A549 (cell line): ENCODE measurements at regions not wholly inside any gene's neighbourhood (a gene's known extent, or its start where the extent isn't known, plus 50 kb on each side); places are given as distances from the start of the nearest gene placed in this dataset.

ENCODE experiments used
- ATAC-seq, 2 experiments: fragments of 200-7000 bp in 1 of 2; fragments of >200 bp in 1 of 2; cut with Nextera tagmentation in 1 of 2; cut with Tn5 transposase in 1 of 2; 3 replicates each; pipeline versions ENCODE4 v1.8.0 to v1.9.1; 2018 to 2020; ENCODE audit warnings: mild to moderate bottlenecking in 1 of 2, moderate library complexity in 1 of 2
- CTCF ChIA-PET: fragments of 300-600 bp; sonication (Branson Sonifier 250); formaldehyde crosslinking; extraction: SDS; loops from one replicate; lab custom pipeline; 2021; ENCODE audit warnings: antibody characterized with exemption, inconsistent platforms; lab: Yijun Ruan, JAX
- POLR2A ChIA-PET: fragments of 350-600 bp; formaldehyde crosslinking; extraction: SDS; loops from one replicate; lab custom pipeline; 2021; ENCODE audit warnings: antibody characterized with exemption, inconsistent platforms; lab: Yijun Ruan, JAX
- DNase-seq, 2 experiments: peaks; one replicate each; pipeline versions ENCODE4 v3.0.0 to v3.0.0-alpha.2; 2011 to 2016; ENCODE audit warnings: low read depth in 1 of 2, low spot score in 1 of 2
- FAIRE-seq: peaks from 2 replicates; lab custom pipeline; 2011; peaks lifted over from hg19 to GRCh38; lab: Jason Lieb, UNC
- H3K27ac ChIP-seq, 2 experiments: fragments of >200 bp; sonication (Bioruptor Twin); formaldehyde crosslinking; 3 replicates each; pipeline ENCODE4 v1.5.1; 2016 to 2017
- H3K4me1 ChIP-seq: fragments of >200 bp; sonication (Bioruptor Twin); formaldehyde crosslinking; 3 replicates; pipeline ENCODE4 v1.6.1; 2016
- H3K4me2 ChIP-seq: fragments of >200 bp; sonication (Bioruptor Twin); formaldehyde crosslinking; 3 replicates; pipeline ENCODE4 v1.6.1; 2016
- H3K4me3 ChIP-seq: fragments of >200 bp; sonication (Bioruptor Twin); formaldehyde crosslinking; 3 replicates; pipeline ENCODE4 v1.5.1; 2016
- H3K9me3 ChIP-seq: fragments of >200 bp; sonication (Bioruptor Twin); formaldehyde crosslinking; 3 replicates; pipeline ENCODE4 v1.6.1; 2016
- BHLHE40 ChIP-seq: IDR thresholded peaks from 2 replicates; pipeline ENCODE4 v1.6.1; 2012; ENCODE audit warnings: low read depth, low read length, inconsistent platforms
- CBX2 ChIP-seq: fragments of 200-600 bp; sonication (generic); IDR thresholded peaks from 2 replicates; pipeline ENCODE4 v1.6.1; 2016; ENCODE audit warnings: low read depth, mild to moderate bottlenecking, borderline replicate concordance
- CHD2 ChIP-seq: fragments of 150-350 bp; IDR thresholded peaks from 2 replicates; pipeline ENCODE4 v1.6.1; 2014; ENCODE audit warnings: low read length; ENCODE audit not compliant: partially characterized antibody
- EHMT2 ChIP-seq: fragments of 200-600 bp; sonication (generic); IDR thresholded peaks from 2 replicates; pipeline ENCODE4 v1.6.1; 2016; ENCODE audit warnings: antibody characterized with exemption, low read depth, mild to moderate bottlenecking, moderate library complexity
- EP300 ChIP-seq, 2 experiments: fragments of >200 bp; sonication (Bioruptor Twin); formaldehyde crosslinking; IDR thresholded peaks; 2 replicates in 1 of 2; 3 replicates in 1 of 2; pipeline ENCODE4 v1.6.1; 2016 to 2017
- HEYL ChIP-seq: fragments of 250-450 bp; sonication (Bioruptor Pico); IDR thresholded peaks from 2 replicates; pipeline ENCODE4 v1.8.0; 2021; ENCODE audit warnings: mild to moderate bottlenecking, moderate library complexity
- HOXA7 ChIP-seq: fragments of 250-450 bp; sonication (Bioruptor Pico); IDR thresholded peaks from 2 replicates; pipeline ENCODE4 v1.5.0; 2020; ENCODE audit warnings: mild to moderate bottlenecking, moderate library complexity
- JUN ChIP-seq, 2 experiments: fragments of >200 bp; sonication (Bioruptor Twin); formaldehyde crosslinking; IDR thresholded peaks; 2 replicates in 1 of 2; 3 replicates in 1 of 2; pipeline ENCODE4 v1.6.1; 2016 to 2017
- KDM1A ChIP-seq: fragments of 200-600 bp; sonication (generic); IDR thresholded peaks from 2 replicates; pipeline ENCODE4 v1.6.1; 2016; ENCODE audit warnings: low read depth, mild to moderate bottlenecking
- MAFK ChIP-seq: fragments of 450-650 bp; IDR thresholded peaks from 2 replicates; pipeline ENCODE4 v1.6.1; 2014; ENCODE audit not compliant: partially characterized antibody
- NFE2L2 ChIP-seq: fragments of 150-350 bp; conservative IDR thresholded peaks from 2 replicates; pipeline ENCODE4 v1.6.1; 2014; ENCODE audit warnings: low read length
- NPAS2 ChIP-seq: fragments of 250-450 bp; sonication (Bioruptor Pico); IDR thresholded peaks from 2 replicates; pipeline ENCODE4 v1.8.0; 2022; ENCODE audit warnings: mild to moderate bottlenecking, moderate library complexity, borderline replicate concordance
- NR3C1 ChIP-seq: fragments of >200 bp; sonication (Bioruptor Twin); formaldehyde crosslinking; IDR thresholded peaks from 3 replicates; pipeline ENCODE4 v1.6.1; 2017
- PBX3 ChIP-seq: IDR thresholded peaks from 2 replicates; pipeline ENCODE4 v1.6.1; 2012
- PHF8 ChIP-seq: fragments of 200-600 bp; sonication (generic); IDR thresholded peaks from 2 replicates; pipeline ENCODE4 v1.6.1; 2016; ENCODE audit warnings: low read depth, mild to moderate bottlenecking, antibody characterized with exemption, moderate library complexity, borderline replicate concordance
- POLR2AphosphoS2 ChIP-seq: conservative IDR thresholded peaks from 2 replicates; pipeline ENCODE4 v1.6.1; 2012; ENCODE audit warnings: low read length, improper control_type of control experiment, inconsistent platforms
- RCOR1 ChIP-seq: fragments of 150-350 bp; IDR thresholded peaks from 2 replicates; pipeline ENCODE4 v1.6.1; 2014; ENCODE audit warnings: antibody characterized with exemption, low read length, low read depth
- REST ChIP-seq: fragments of 200-600 bp; sonication (generic); IDR thresholded peaks from 2 replicates; pipeline ENCODE4 v1.6.1; 2016; ENCODE audit warnings: antibody characterized with exemption, mild to moderate bottlenecking, moderate library complexity
- RFX5 ChIP-seq: fragments of 450-650 bp; IDR thresholded peaks from 2 replicates; pipeline ENCODE4 v1.7.1; 2014; ENCODE audit warnings: antibody characterized with exemption, mild to moderate bottlenecking, moderate library complexity
- ZC3H11A ChIP-seq: fragments of 450-650 bp; IDR thresholded peaks from 2 replicates; pipeline ENCODE4 v1.6.1; 2014; ENCODE audit warnings: antibody characterized with exemption, mild to moderate bottlenecking
- ZFP36 ChIP-seq: fragments of 450-650 bp; IDR thresholded peaks from 2 replicates; pipeline ENCODE4 v1.6.1; 2014; ENCODE audit warnings: borderline replicate concordance; ENCODE audit not compliant: partially characterized antibody
- WGBS: methylation state at CpG from one replicate; pipeline ENCODE4 v1.1.6; 2017; ENCODE audit errors: missing lambda C conversion rate; 5-methylcytosine and 5-hydroxymethylcytosine counted together

GRCh38 chr2:349390-349789, 61.5 kb upstream of the ALKAL2 start (continued):
- TF ChIP-seq ZFP36 (no peak), BHLHE40 (no peak)
- TF ChIP-seq, all 56 proteins: peak for 0

- WGBS: 14% methylated on average over 8 of the region's 8 CpGs
- no peak overlapping the region for H3K27ac ChIP-seq
- FAIRE-seq: no peak
- TF ChIP-seq RFX5: no peak
- TF ChIP-seq RCOR1: no peak
- TF ChIP-seq HEYL (CRISPR knock-in tag): no peak
- TF ChIP-seq REST: no peak
- TF ChIP-seq POLR2AphosphoS2: no peak
- no peak for TF ChIP-seq EP300 (IDR thresholded peaks at IDR 0.05)
- no peak for TF ChIP-seq CBX2
- no peak for TF ChIP-seq CHD2
- no peak for TF ChIP-seq PHF8
- no peak for TF ChIP-seq HOXA7
- no peak for TF ChIP-seq ZC3H11A
- TF ChIP-seq JUN (IDR thresholded peaks at IDR 0.05): no peak
- no peak overlapping the region for H3K4me3 ChIP-seq
- no peaks in the 10 kb centered on the region for H3K4me1 ChIP-seq
- POLR2A ChIA-PET: no interaction called here
- no peak overlapping the region for H3K4me2 ChIP-seq
- no peaks in the 10 kb centered on the region for H3K9me3 ChIP-seq
- DNase-seq: no peak
- CTCF ChIA-PET: no interaction called here
- ATAC-seq: no peak
These were observed 60.5 kb upstream of the ALKAL2 start for GRCh38 chr2:348361-348916.

GRCh38 chr2:344811-345210, 56.9 kb upstream of the ALKAL2 start:
- H3K4me1 ChIP-seq: no peaks in the 10 kb centered on the region
- H3K9me3 ChIP-seq: no peaks in the 10 kb centered on the region
- WGBS: 1% methylated on average over 4 of the region's 4 CpGs
- TF ChIP-seq MAFK: no peak
- no peak for TF ChIP-seq PBX3
- no peak for TF ChIP-seq KDM1A
- TF ChIP-seq POLR2AphosphoS2: no peak
- TF ChIP-seq EHMT2: no peak
- no peak for TF ChIP-seq REST
- no peak for TF ChIP-seq NPAS2 (CRISPR knock-in tag)
- no peak for TF ChIP-seq NFE2L2
- TF ChIP-seq NR3C1: no peak
- no peak overlapping the region for H3K4me2 ChIP-seq
- DNase-seq: no peak
- ATAC-seq: no peak
- POLR2A ChIA-PET: no interaction called here
- H3K27ac ChIP-seq: no peak overlapping the region
- no peak overlapping the region for H3K4me3 ChIP-seq
- CTCF ChIA-PET: no interaction called here
- no peak for FAIRE-seq
